SK-N-MC (cell line): ENCODE measurements at regions not wholly inside any gene's neighbourhood (a gene's known extent, or its start where the extent isn't known, plus 50 kb on each side); places are given as distances from the start of the nearest gene placed in this dataset.

Experiments
- DNase-seq: peaks from one replicate; pipeline ENCODE4 v3.0.0-alpha.2; 2011; ENCODE audit warnings: low read depth, low spot score
- H3K27ac ChIP-seq: fragments of 200-600 bp; sonication (generic); 2 replicates; pipeline ENCODE4 v1.5.1; 2016; ENCODE audit warnings: mixed run types
- H3K36me3 ChIP-seq: fragments of 200-600 bp; sonication (generic); 2 replicates; pipeline ENCODE4 v1.6.1; 2017; ENCODE audit warnings: antibody characterized with exemption, low read length, mixed read lengths; ENCODE audit not compliant: insufficient read depth
- H3K4me3 ChIP-seq: fragments of 200-600 bp; sonication (generic); 2 replicates; pipeline ENCODE4 v1.5.1; 2016
- H3K9ac ChIP-seq: fragments of 200-600 bp; sonication (generic); 2 replicates; pipeline ENCODE4 v1.8.0; 2017; ENCODE audit warnings: mixed run types, mixed read lengths; ENCODE audit not compliant: insufficient read length
- H3K9me3 ChIP-seq: fragments of 200-600 bp; sonication (generic); 2 replicates; pipeline ENCODE4 v1.6.1; 2017; ENCODE audit warnings: low read depth, mild to moderate bottlenecking, antibody characterized with exemption, low read length, moderate library complexity, mixed read lengths
- EZH2 ChIP-seq: fragments of 200-600 bp; sonication (generic); IDR thresholded peaks from one replicate; pipeline ENCODE4 v1.6.1; 2017; ENCODE audit warnings: antibody characterized with exemption
- FOXP2 ChIP-seq: optimal IDR thresholded peaks from 2 replicates; pipeline ENCODE3; 2011; ENCODE audit warnings: mild to moderate bottlenecking, moderate library complexity; ENCODE audit not compliant: insufficient read depth; ENCODE audit errors: extremely low read length, control extremely low read depth
- POLR2AphosphoS5 ChIP-seq: IDR thresholded peaks from 2 replicates; pipeline ENCODE4 v1.6.1; 2012; ENCODE audit warnings: mild to moderate bottlenecking, low read depth, low read length, borderline replicate concordance

DNA sequence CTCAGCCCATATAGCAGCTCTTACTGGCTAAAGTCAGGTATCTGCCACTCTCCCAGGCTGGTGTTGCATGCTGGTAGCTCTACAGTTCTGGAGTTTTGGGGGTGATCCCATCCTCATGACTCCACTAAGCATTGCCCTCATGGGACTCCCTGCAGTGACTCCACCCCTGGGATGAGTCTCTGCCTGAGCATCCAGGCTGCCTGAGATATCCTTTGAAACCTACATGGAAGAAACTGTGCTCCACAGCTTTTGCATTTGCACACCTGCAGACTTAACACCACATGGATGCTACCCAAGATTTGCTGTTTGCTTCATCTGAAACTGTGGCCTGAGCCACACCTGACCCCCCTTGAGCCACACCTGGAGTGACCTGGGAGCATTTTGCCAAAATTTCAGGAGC is 226.4 kb downstream of the C1orf94 start:
- H3K4me3 ChIP-seq = no peak overlapping the region
- H3K36me3 ChIP-seq = no peaks in the 10 kb centered on the region
- no peak overlapping the region for H3K27ac ChIP-seq
- TF ChIP-seq EZH2 (no peak), FOXP2 (no peak), POLR2AphosphoS5 (no peak)
- no peaks in the 10 kb centered on the region for H3K9me3 ChIP-seq
- DNase-seq = no peak
- H3K9ac ChIP-seq = no peak overlapping the region

- DNase-seq = no peak
- Histone ChIP-seq H3K27ac (no peak overlapping the region), H3K36me3 (no peaks in the 10 kb centered on the region), H3K4me3 (no peak overlapping the region), H3K9me3 (no peaks in the 10 kb centered on the region), H3K9ac (no peak overlapping the region)
- TF ChIP-seq POLR2AphosphoS5 = no peak
- no peak for TF ChIP-seq FOXP2
- no peak for TF ChIP-seq EZH2
Measured at GRCh38 chr1:34404804-34405203, 228.1 kb downstream of the C1orf94 start.

- Histone ChIP-seq H3K9me3 (no peaks in the 10 kb centered on the region), H3K36me3 (no peaks in the 10 kb centered on the region), H3K27ac (no peak overlapping the region), H3K9ac (no peak overlapping the region), H3K4me3 (no peak overlapping the region)
- DNase-seq = no peak
- TF ChIP-seq POLR2AphosphoS5 (no peak), FOXP2 (no peak), EZH2 (no peak)
Measured at GRCh38 chr1:34405266-34405959, 228.7 kb downstream of the C1orf94 start.

- Histone ChIP-seq H3K9ac (no peak overlapping the region), H3K9me3 (no peaks in the 10 kb centered on the region), H3K27ac (no peak overlapping the region), H3K4me3 (no peak overlapping the region), H3K36me3 (no peaks in the 10 kb centered on the region)
- no peak for DNase-seq
- TF ChIP-seq FOXP2 (no peak), EZH2 (no peak), POLR2AphosphoS5 (no peak)
Measured at GRCh38 chr1:34406377-34406776, 229.7 kb downstream of the C1orf94 start.

DNA sequence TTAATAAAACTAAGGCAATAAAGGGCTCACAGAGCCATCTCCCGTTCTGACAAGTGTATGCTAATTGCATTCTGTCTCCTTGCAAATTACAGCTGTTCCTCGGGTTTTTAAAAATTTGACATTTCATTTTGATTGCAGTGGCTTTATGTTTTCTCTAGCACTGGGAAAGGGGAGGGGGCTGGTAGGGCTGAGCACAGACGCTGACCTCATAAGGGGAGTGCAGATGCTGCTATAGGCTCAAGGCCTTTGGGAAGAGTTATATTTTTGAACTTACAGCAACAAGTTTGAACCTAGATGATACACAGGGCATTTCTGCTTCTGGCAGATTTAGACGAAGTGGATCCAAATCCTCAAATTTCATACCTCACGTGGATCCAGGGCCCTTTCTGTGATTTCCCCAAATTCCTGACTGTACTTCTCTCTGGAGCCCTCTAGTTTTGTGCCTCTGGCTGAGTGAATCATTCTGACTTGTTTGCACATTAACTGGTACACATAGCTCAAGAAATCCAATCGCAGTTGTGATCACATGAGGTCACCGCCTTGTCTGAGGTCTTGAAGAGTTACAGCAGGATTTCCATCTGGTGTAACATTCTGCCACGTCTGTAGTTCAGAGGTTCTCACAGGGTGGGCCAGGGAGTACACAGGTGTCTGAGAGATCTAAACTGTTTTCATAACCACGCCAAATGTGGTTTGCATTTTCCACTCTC is 230.3 kb downstream of the C1orf94 start:
- no peak overlapping the region for H3K9ac ChIP-seq
- no peaks in the 10 kb centered on the region for H3K9me3 ChIP-seq
- H3K36me3 ChIP-seq = no peaks in the 10 kb centered on the region
- TF ChIP-seq FOXP2 (no peak), EZH2 (no peak), POLR2AphosphoS5 (no peak)
- DNase-seq = no peak
- H3K4me3 ChIP-seq = no peak overlapping the region
- no peak overlapping the region for H3K27ac ChIP-seq

- H3K27ac ChIP-seq = no peak overlapping the region
- H3K9me3 ChIP-seq = no peaks in the 10 kb centered on the region
- no peaks in the 10 kb centered on the region for H3K36me3 ChIP-seq
- no peak for TF ChIP-seq POLR2AphosphoS5
- no peak for TF ChIP-seq FOXP2
- no peak for TF ChIP-seq EZH2
- H3K9ac ChIP-seq = no peak overlapping the region
- no peak for DNase-seq
- H3K4me3 ChIP-seq = no peak overlapping the region
Measured at GRCh38 chr1:34408011-34408410, 231.3 kb downstream of the C1orf94 start.

GRCh38 chr1:34409689-34410229 is 233.1 kb downstream of the C1orf94 start:
- no peaks in the 10 kb centered on the region for H3K36me3 ChIP-seq
- H3K4me3 ChIP-seq = no peak overlapping the region
- H3K9ac ChIP-seq = no peak overlapping the region
- H3K9me3 ChIP-seq = no peaks in the 10 kb centered on the region
- H3K27ac ChIP-seq = no peak overlapping the region
- DNase-seq = no peak
- no peak for TF ChIP-seq POLR2AphosphoS5
- TF ChIP-seq EZH2 = no peak
- TF ChIP-seq FOXP2 = no peak

DNA sequence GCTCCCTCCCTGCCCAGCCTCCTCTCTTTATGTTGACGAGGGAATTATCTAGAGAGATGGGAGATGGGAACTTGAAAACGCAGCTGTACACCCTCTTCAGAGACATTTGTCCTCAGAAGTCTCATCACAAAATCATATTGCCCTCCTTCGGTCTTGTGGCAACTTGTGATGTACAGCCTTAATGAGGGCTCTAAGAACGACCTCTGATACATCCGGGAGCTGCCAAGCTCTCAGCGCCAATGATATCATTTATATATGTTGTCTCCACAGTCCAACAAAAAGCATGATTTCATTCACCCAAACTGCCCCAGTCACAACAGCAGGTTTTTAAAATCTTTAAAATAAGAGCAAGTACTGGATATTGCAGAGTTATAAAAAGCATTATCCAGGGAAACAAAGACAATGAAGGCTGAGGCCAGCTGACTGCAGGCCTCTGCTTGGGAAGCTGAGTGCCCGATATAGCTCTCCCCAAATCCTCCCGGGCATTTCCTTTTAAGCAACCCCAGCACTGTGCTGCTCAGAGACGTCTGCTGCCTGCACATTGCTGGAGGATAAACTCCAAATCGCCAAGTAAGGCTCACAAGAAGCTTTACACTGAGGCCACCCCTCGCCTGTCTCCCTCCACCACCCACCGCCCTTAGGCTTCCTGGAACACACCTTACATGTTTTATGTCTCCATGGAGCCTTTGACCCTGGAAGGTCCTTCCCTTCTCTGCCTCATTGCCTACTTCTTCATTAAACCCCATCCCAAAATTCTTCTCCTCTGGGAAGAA is 236.1 kb downstream of the C1orf94 start:
- no peak overlapping the region for H3K4me3 ChIP-seq
- DNase-seq = no peak
- no peak overlapping the region for H3K27ac ChIP-seq
- TF ChIP-seq FOXP2 = no peak
- TF ChIP-seq EZH2 = no peak
- TF ChIP-seq POLR2AphosphoS5 = no peak
- no peaks in the 10 kb centered on the region for H3K36me3 ChIP-seq
- H3K9me3 ChIP-seq = no peaks in the 10 kb centered on the region
- H3K9ac ChIP-seq = no peak overlapping the region
